ENCODE measurements at regions not wholly inside any gene's neighbourhood (a gene's known extent, or its start where the extent isn't known, plus 50 kb on each side); places are given as distances from the start of the nearest gene placed in this dataset.
A peak's percentile ranks its signal among the peaks of the same experiment; 100 is the strongest.

GRCh38 chr3:3579658-3580057 is 219.6 kb upstream of the LRRN1 start:
- no peak for DNase-seq
- H3K27me3 ChIP-seq (ENCODE audit: control insufficient read depth in 1 of 2, insufficient read depth in 2 of 2, low read length in 1 of 2): no peaks in the 10 kb centered on the region
- H3K4me1 ChIP-seq (ENCODE audit: control insufficient read depth in 1 of 2, insufficient read depth in 2 of 2, low read length in 2 of 2): no peaks in the 10 kb centered on the region
- H3K9me3 ChIP-seq (ENCODE audit: control insufficient read depth, low read length): no peaks in the 10 kb centered on the region
- H3K27ac ChIP-seq (ENCODE audit: low read depth in 1 of 2, low read length in 2 of 2): no peak overlapping the region
- ATAC-seq (ENCODE audit: low FRiP score): no peak
- no peak overlapping the region for H3K4me3 ChIP-seq (ENCODE audit: low read length in 2 of 2)
- H3K36me3 ChIP-seq (ENCODE audit: control insufficient read depth in 1 of 2, insufficient read depth in 2 of 2, low read length in 1 of 2): no peaks in the 10 kb centered on the region
- intact Hi-C loops (cut with DNase I): no loop called here
- 83 to 88% methylated on average over 2 of the region's 2 CpGs for WGBS, 2 donors

- Histone ChIP-seq H3K36me3 (ENCODE audit: control insufficient read depth in 1 of 2, insufficient read depth in 2 of 2, low read length in 1 of 2) (no peaks in the 10 kb centered on the region), H3K9me3 (ENCODE audit: control insufficient read depth, low read length) (no peaks in the 10 kb centered on the region), H3K4me1 (ENCODE audit: control insufficient read depth in 1 of 2, insufficient read depth in 2 of 2, low read length in 2 of 2) (no peaks in the 10 kb centered on the region), H3K27ac (ENCODE audit: low read depth in 1 of 2, low read length in 2 of 2) (no peak overlapping the region), H3K4me3 (ENCODE audit: low read length in 2 of 2) (no peak overlapping the region), H3K27me3 (ENCODE audit: control insufficient read depth in 1 of 2, insufficient read depth in 2 of 2, low read length in 1 of 2) (no peaks in the 10 kb centered on the region)
- intact Hi-C loops (cut with DNase I): no loop called here
- ATAC-seq (ENCODE audit: low FRiP score) (no peak), DNase-seq (no peak)
- WGBS, 2 donors: 79 to 82% methylated on average over 4 of the region's 4 CpGs
Measured at GRCh38 chr3:3578718-3579117, 220.5 kb upstream of the LRRN1 start.

GRCh38 chr3:3577823-3578222 is 221.4 kb upstream of the LRRN1 start:
- Histone ChIP-seq H3K36me3 (ENCODE audit: control insufficient read depth in 1 of 2, insufficient read depth in 2 of 2, low read length in 1 of 2) (no peaks in the 10 kb centered on the region), H3K4me1 (ENCODE audit: control insufficient read depth in 1 of 2, insufficient read depth in 2 of 2, low read length in 2 of 2) (no peaks in the 10 kb centered on the region), H3K27ac (ENCODE audit: low read depth in 1 of 2, low read length in 2 of 2) (no peak overlapping the region), H3K4me3 (ENCODE audit: low read length in 2 of 2) (no peak overlapping the region), H3K27me3 (ENCODE audit: control insufficient read depth in 1 of 2, insufficient read depth in 2 of 2, low read length in 1 of 2) (no peaks in the 10 kb centered on the region), H3K9me3 (ENCODE audit: control insufficient read depth, low read length) (no peaks in the 10 kb centered on the region)
- WGBS, 2 donors: 92 to 94% methylated on average over 13 of the region's 13 CpGs
- intact Hi-C loops (cut with DNase I): no loop called here
- ATAC-seq (ENCODE audit: low FRiP score) (no peak), DNase-seq (no peak)

GRCh38 chr3:3573341-3573740 is 225.9 kb upstream of the LRRN1 start:
- Histone ChIP-seq H3K9me3 (ENCODE audit: control insufficient read depth, low read length) (no peaks in the 10 kb centered on the region), H3K4me3 (ENCODE audit: low read length in 2 of 2) (no peak overlapping the region), H3K27ac (ENCODE audit: low read depth in 1 of 2, low read length in 2 of 2) (no peak overlapping the region), H3K36me3 (ENCODE audit: control insufficient read depth in 1 of 2, insufficient read depth in 2 of 2, low read length in 1 of 2) (no peaks in the 10 kb centered on the region), H3K27me3 (ENCODE audit: control insufficient read depth in 1 of 2, insufficient read depth in 2 of 2, low read length in 1 of 2) (no peaks in the 10 kb centered on the region), H3K4me1 (ENCODE audit: control insufficient read depth in 1 of 2, insufficient read depth in 2 of 2, low read length in 2 of 2) (no peaks in the 10 kb centered on the region)
- ATAC-seq (ENCODE audit: low FRiP score) (no peak), DNase-seq (no peak)
- 83 to 88% methylated on average over 1 of the region's 1 CpG for WGBS, 2 donors
- intact Hi-C loops (cut with DNase I): no loop called here

GRCh38 chr3:3560591-3561311 is 238.5 kb upstream of the LRRN1 start:
- DNase-seq (no peak), ATAC-seq (ENCODE audit: low FRiP score) (peak; percentile 55)
- WGBS, 2 donors: 6 to 10% methylated on average over 4 of the region's 4 CpGs
- Histone ChIP-seq H3K9me3 (ENCODE audit: control insufficient read depth, low read length) (no peaks in the 10 kb centered on the region), H3K27ac (ENCODE audit: low read depth in 1 of 2, low read length in 2 of 2) (peak overlapping the region; percentile 96 to 99), H3K4me1 (ENCODE audit: control insufficient read depth in 1 of 2, insufficient read depth in 2 of 2, low read length in 2 of 2) (peaks cover 2 to 4% of the 10 kb centered on the region in 2 donors), H3K4me3 (ENCODE audit: low read length in 2 of 2) (no peak overlapping the region), H3K27me3 (ENCODE audit: control insufficient read depth in 1 of 2, insufficient read depth in 2 of 2, low read length in 1 of 2) (no peaks in the 10 kb centered on the region), H3K36me3 (ENCODE audit: control insufficient read depth in 1 of 2, insufficient read depth in 2 of 2, low read length in 1 of 2) (no peaks in the 10 kb centered on the region)
- intact Hi-C loops (cut with DNase I): loop anchor here in 1 of 2 donors (10.0 kb wide), 1 partner anchor 346 kb away; no protein-coding TSS in a partner anchor

- Histone ChIP-seq H3K4me1 (ENCODE audit: control insufficient read depth in 1 of 2, insufficient read depth in 2 of 2, low read length in 2 of 2) (peaks cover 2 to 4% of the 10 kb centered on the region in 2 donors), H3K9me3 (ENCODE audit: control insufficient read depth, low read length) (no peaks in the 10 kb centered on the region), H3K27me3 (ENCODE audit: control insufficient read depth in 1 of 2, insufficient read depth in 2 of 2, low read length in 1 of 2) (no peaks in the 10 kb centered on the region), H3K36me3 (ENCODE audit: control insufficient read depth in 1 of 2, insufficient read depth in 2 of 2, low read length in 1 of 2) (no peaks in the 10 kb centered on the region), H3K27ac (ENCODE audit: low read depth in 1 of 2, low read length in 2 of 2) (peak overlapping the region; percentile 8 to 99), H3K4me3 (ENCODE audit: low read length in 2 of 2) (no peak overlapping the region)
- DNase-seq (no peak), ATAC-seq (ENCODE audit: low FRiP score) (no peak)
- WGBS, 2 donors: 96 to 97% methylated on average over 2 of the region's 2 CpGs
- intact Hi-C loops (cut with DNase I): loop anchor here in 1 of 2 donors (10.0 kb wide), 3 partner anchors 205 to 345 kb away; no protein-coding TSS in a partner anchor
Measured at GRCh38 chr3:3559786-3560185, 239.4 kb upstream of the LRRN1 start.

GRCh38 chr3:3556078-3556477 is 243.2 kb upstream of the LRRN1 start:
- Histone ChIP-seq H3K27me3 (ENCODE audit: control insufficient read depth in 1 of 2, insufficient read depth in 2 of 2, low read length in 1 of 2) (no peaks in the 10 kb centered on the region), H3K27ac (ENCODE audit: low read depth in 1 of 2, low read length in 2 of 2) (no peak overlapping the region), H3K36me3 (ENCODE audit: control insufficient read depth in 1 of 2, insufficient read depth in 2 of 2, low read length in 1 of 2) (no peaks in the 10 kb centered on the region), H3K4me3 (ENCODE audit: low read length in 2 of 2) (no peak overlapping the region), H3K4me1 (ENCODE audit: control insufficient read depth in 1 of 2, insufficient read depth in 2 of 2, low read length in 2 of 2) (peaks cover 2% of the 10 kb centered on the region in 2 donors), H3K9me3 (ENCODE audit: control insufficient read depth, low read length) (no peaks in the 10 kb centered on the region)
- 62 to 67% methylated on average over 3 of the region's 3 CpGs for WGBS, 2 donors
- intact Hi-C loops (cut with DNase I): loop anchor here in 1 of 2 donors (10.0 kb wide), 2 partner anchors 201 to 249 kb away; no protein-coding TSS in a partner anchor
- ATAC-seq (ENCODE audit: low FRiP score) (no peak), DNase-seq (no peak)

- H3K4me1 ChIP-seq (ENCODE audit: control insufficient read depth in 1 of 2, insufficient read depth in 2 of 2, low read length in 2 of 2): no peaks in the 10 kb centered on the region
- no peak overlapping the region for H3K27ac ChIP-seq (ENCODE audit: low read depth in 1 of 2, low read length in 2 of 2)
- no peaks in the 10 kb centered on the region for H3K9me3 ChIP-seq (ENCODE audit: control insufficient read depth, low read length)
- intact Hi-C loops (cut with DNase I): loop anchor here in 1 of 2 donors (10.0 kb wide), 2 partner anchors 198 to 252 kb away; no protein-coding TSS in a partner anchor
- ATAC-seq (ENCODE audit: low FRiP score): no peak
- DNase-seq: no peak
- H3K27me3 ChIP-seq (ENCODE audit: control insufficient read depth in 1 of 2, insufficient read depth in 2 of 2, low read length in 1 of 2): no peaks in the 10 kb centered on the region
- 96 to 97% methylated on average over 6 of the region's 6 CpGs for WGBS, 2 donors
- H3K36me3 ChIP-seq (ENCODE audit: control insufficient read depth in 1 of 2, insufficient read depth in 2 of 2, low read length in 1 of 2): no peaks in the 10 kb centered on the region
- no peak overlapping the region for H3K4me3 ChIP-seq (ENCODE audit: low read length in 2 of 2)
Measured at GRCh38 chr3:3553236-3553635, 246.0 kb upstream of the LRRN1 start.

GRCh38 chr3:3552761-3553160 is 246.5 kb upstream of the LRRN1 start:
- no peaks in the 10 kb centered on the region for H3K9me3 ChIP-seq (ENCODE audit: control insufficient read depth, low read length)

More at GRCh38 chr3:3552761-3553160, 246.5 kb upstream of the LRRN1 start:
- 30 to 32% methylated on average over 3 of the region's 3 CpGs for WGBS, 2 donors
- intact Hi-C loops (cut with DNase I): loop anchor here in 1 of 2 donors (10.0 kb wide), 2 partner anchors 198 to 252 kb away; no protein-coding TSS in a partner anchor
- Histone ChIP-seq H3K4me3 (ENCODE audit: low read length in 2 of 2) (no peak overlapping the region), H3K4me1 (ENCODE audit: control insufficient read depth in 1 of 2, insufficient read depth in 2 of 2, low read length in 2 of 2) (no peaks in the 10 kb centered on the region), H3K27ac (ENCODE audit: low read depth in 1 of 2, low read length in 2 of 2) (no peak overlapping the region), H3K27me3 (ENCODE audit: control insufficient read depth in 1 of 2, insufficient read depth in 2 of 2, low read length in 1 of 2) (no peaks in the 10 kb centered on the region), H3K36me3 (ENCODE audit: control insufficient read depth in 1 of 2, insufficient read depth in 2 of 2, low read length in 1 of 2) (no peaks in the 10 kb centered on the region)
- ATAC-seq (ENCODE audit: low FRiP score): no peak
- no peak for DNase-seq

Measured in aorta (tissue), 5 donors.